Fibroblast of villous mesenchyme (primary cell): ENCODE measurements at regions not wholly inside any gene's neighbourhood (a gene's known extent, or its start where the extent isn't known, plus 50 kb on each side); places are given as distances from the start of the nearest gene placed in this dataset.

ENCODE experiments used
- DNase-seq: peaks from one replicate; pipeline ENCODE4 v3.0.0-alpha.2; 2010; ENCODE audit warnings: low read depth
- H3K4me3 ChIP-seq: 2 replicates; pipeline ENCODE4 v1.5.1; 2011; ENCODE audit warnings: low read depth, mild to moderate bottlenecking, low read length
- TF ChIP-seq, protein P1 (sequence below): IDR thresholded peaks from 2 replicates; pipeline ENCODE4 v1.5.1; 2012; ENCODE audit warnings: low read depth, mild to moderate bottlenecking, low read length; ENCODE audit not compliant: insufficient read depth

GRCh38 chr6:55666606-55667225 lies 87.7 kb upstream of the HMGCLL1 start:
- no peak overlapping the region for H3K4me3 ChIP-seq
- peak; percentile 85 for DNase-seq
- TF ChIP-seq, protein P1, sequence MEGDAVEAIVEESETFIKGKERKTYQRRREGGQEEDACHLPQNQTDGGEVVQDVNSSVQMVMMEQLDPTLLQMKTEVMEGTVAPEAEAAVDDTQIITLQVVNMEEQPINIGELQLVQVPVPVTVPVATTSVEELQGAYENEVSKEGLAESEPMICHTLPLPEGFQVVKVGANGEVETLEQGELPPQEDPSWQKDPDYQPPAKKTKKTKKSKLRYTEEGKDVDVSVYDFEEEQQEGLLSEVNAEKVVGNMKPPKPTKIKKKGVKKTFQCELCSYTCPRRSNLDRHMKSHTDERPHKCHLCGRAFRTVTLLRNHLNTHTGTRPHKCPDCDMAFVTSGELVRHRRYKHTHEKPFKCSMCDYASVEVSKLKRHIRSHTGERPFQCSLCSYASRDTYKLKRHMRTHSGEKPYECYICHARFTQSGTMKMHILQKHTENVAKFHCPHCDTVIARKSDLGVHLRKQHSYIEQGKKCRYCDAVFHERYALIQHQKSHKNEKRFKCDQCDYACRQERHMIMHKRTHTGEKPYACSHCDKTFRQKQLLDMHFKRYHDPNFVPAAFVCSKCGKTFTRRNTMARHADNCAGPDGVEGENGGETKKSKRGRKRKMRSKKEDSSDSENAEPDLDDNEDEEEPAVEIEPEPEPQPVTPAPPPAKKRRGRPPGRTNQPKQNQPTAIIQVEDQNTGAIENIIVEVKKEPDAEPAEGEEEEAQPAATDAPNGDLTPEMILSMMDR, result no peak

GRCh38 chr6:55666037-55666436 lies 87.0 kb upstream of the HMGCLL1 start:
- DNase-seq, result no peak
- TF ChIP-seq, protein P1, result no peak
- H3K4me3 ChIP-seq, result no peak overlapping the region

- no peak for DNase-seq
- TF ChIP-seq, protein P1, result no peak
- H3K4me3 ChIP-seq, result no peak overlapping the region
Measured at GRCh38 chr6:55664591-55665587, 85.9 kb upstream of the HMGCLL1 start.

DNA sequence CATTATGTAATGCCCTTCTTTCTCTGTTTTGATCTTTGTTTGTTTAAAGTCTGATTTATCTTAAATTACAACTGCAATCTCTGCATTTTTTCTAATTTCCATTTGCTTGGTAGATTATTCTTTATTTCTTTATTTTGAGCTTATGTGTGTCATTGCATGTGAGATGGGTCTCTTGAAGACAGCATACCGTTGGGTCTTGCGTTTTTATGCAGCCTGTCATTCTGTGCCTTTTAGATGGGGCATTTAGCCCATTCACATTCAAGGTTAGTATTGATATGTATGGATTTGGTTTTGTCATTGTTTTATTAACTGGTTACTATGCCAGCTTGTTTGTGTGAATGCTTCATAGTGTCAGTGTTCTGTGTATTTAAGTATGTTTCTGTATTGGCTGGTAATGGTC lies 84.9 kb upstream of the HMGCLL1 start:
- no peak overlapping the region for H3K4me3 ChIP-seq
- TF ChIP-seq, protein P1, result no peak
- DNase-seq, result no peak

DNA sequence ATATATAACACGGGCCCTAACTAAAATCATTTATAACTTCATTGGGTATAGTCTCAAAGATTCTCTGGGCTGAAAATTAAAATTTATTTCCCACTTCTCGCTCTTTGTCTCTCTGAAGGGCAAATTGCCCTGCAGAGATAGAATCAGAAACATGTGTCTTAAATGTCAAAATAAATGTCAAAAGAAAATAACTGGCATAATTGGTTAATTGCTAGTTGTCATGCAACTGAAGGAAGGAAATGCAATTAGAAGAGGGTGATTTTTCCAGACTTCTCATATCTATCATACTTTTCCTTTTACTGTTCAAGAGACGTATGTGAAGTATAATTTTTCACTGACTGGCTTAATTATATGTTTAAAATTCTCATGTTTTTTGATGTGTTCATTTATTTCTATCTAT lies 80.3 kb upstream of the HMGCLL1 start:
- no peak overlapping the region for H3K4me3 ChIP-seq
- DNase-seq, result no peak
- TF ChIP-seq, protein P1, result no peak

DNA sequence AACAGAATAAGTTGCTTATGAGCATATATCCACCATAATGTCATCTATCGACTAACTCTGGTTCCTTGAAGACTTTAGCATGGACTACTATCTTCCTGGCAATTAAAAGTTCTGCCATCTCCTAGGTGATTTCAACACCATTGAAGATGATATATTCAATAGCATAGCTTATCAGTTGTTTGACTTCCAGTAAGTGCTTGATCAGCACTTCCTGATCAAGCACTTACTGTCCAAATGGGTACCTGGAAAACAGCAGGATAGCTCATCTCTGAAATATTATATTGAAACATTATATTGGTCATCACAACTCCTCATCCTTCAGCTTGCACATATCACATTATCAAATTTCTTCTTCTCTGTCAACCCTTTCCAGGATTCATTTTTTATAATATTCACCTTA lies 75.5 kb upstream of the HMGCLL1 start:
- TF ChIP-seq, protein P1, result no peak
- DNase-seq, result no peak
- H3K4me3 ChIP-seq, result no peak overlapping the region
